ENCODE measurements at regions not wholly inside any gene's neighbourhood (a gene's known extent, or its start where the extent isn't known, plus 50 kb on each side); places are given as distances from the start of the nearest gene placed in this dataset.

DNA sequence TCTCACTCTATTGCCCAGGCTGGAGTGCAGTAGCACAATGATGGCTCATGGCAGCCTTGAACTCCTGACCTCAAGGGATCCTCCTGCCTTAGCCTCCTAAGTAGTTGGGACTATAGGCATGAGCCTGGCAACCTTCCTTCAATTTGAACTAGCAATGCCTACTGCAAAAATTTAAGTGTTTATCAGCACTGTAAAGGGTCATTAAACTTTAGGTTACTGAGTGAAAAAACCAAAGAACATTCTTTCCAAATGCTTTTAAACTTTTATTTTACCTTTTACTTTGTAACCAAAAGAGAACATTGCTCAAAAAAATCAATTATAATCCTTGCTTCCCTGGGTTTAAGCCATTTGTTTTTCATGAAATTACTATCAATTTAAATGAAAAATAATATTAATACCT lies 101.0 kb upstream of the NHSL1 start:
- no peak for TF ChIP-seq POLR2A (IDR thresholded peaks at IDR 0.05)
- TF ChIP-seq CTCF (IDR thresholded peaks at IDR 0.05) = no peak
